ENCODE measurements at regions not wholly inside any gene's neighbourhood (a gene's known extent, or its start where the extent isn't known, plus 50 kb on each side); places are given as distances from the start of the nearest gene placed in this dataset.
A peak's percentile ranks its signal among the peaks of the same experiment; 100 is the strongest.

GRCh38 chr1:63042278-63042677 is 258.3 kb downstream of the ATG4C start:
- no peak for DNase-seq

- DNase-seq, result no peak
Measured at GRCh38 chr1:63046539-63046938, 262.6 kb downstream of the ATG4C start.

GRCh38 chr1:63049135-63049534 is 265.2 kb downstream of the ATG4C start:
- no peak for DNase-seq

GRCh38 chr1:63051356-63051755 is 267.4 kb downstream of the ATG4C start:
- DNase-seq, result no peak

- DNase-seq, result no peak
Measured at GRCh38 chr1:63051886-63052285, 268.0 kb downstream of the ATG4C start.

DNA sequence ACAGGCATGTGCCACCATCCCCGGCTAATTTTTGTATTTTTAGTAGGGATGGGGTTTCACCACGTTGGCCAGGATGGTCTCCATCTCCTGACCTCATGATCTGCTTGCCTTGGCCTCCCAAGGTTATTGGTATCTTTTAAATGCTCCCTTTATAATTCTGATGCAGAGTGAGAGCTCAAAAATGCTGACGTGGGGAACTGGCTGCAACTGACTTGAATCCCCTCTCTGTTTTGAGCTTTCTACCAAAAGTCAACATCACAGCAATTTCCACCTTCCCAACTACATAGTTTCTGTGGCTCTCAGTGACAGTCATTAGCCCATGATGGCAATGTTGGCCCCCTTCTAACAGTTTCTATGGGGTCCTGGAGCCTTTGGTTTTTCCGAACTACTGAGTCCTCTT is 268.2 kb upstream of the FOXD3 start:
- DNase-seq, result no peak

DNA sequence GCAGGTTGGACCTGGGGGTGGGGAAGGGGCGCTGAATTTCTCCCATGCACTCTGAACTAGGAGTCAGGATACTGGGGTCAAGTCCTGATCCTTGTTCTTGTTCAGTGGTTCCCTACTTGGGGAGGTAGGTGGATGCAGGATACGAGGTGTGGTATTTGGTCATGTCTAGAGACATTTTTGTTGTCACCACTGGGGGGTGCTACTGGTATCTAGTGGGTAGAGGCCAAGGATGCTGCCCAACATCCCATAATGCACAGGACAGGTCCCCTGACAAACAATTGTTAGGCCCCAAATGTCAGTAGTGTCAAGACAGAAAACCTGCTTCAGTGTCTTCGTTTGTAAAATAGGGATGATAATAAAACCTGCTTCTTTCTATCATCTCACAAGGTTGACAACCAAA is 259.0 kb upstream of the FOXD3 start:
- DNase-seq, result no peak

DNA sequence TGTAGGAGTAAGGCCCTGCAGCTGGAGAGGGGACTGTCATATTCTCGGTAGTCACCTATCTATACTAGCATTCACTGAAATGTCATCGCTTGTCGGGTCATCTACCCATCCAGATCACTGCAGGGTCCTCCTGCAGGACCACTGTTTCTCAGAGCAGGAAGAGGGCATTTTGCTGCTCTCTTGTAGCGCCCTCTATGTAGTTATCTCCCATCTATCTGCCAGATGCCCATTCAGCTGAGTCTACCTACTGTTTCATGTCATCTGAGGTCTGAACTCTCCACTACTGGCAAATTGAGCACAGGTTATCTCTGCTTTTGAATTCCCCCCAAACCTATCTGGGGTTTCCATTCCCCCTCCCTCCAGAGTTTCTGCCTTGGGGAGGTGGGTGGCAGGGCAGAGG is 258.2 kb upstream of the FOXD3 start:
- DNase-seq, result no peak

DNA sequence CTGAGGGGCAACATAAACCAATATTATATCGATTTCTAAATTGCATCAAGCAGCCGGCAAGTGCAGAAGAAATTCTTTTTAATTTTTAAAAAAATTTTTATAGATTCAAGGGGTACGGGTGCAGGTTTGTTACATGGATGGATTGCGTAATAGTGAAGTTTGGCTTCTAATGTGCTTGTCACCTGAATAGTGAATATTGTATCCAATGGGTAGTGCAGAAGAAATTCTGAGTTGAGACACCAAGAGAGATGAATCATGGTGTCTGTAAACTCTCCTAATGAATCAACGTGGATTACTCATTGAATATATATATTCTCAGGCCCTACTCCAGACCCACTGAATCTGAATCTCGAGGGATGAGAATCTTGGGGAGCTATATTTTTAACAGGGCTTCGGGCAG is 253.7 kb upstream of the FOXD3 start:
- no peak for DNase-seq

GRCh38 chr1:63069214-63069613 is 253.2 kb upstream of the FOXD3 start:
- no peak for DNase-seq

- peak; percentile 15 for DNase-seq
Measured at GRCh38 chr1:63073309-63074306, 248.8 kb upstream of the FOXD3 start.

DNA sequence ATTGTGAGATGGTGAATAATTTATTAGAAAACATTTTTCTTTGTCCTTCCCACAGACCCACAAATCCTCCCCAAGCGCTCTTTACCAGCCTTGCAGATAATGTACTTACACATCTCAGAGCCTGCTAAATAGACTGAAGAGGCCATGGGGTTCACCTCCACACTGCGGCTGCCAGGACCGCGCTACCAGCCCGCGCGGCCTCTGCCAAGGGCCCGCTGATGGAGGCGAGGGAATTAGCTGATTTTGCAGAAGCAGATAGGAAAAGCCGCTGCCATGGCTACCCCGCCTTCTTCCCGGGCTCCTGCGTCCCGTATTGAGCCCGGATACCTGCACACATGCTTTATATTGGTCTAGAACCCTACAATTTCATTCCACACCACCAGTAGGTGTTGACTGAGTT is 248.0 kb upstream of the FOXD3 start:
- no peak for DNase-seq

DNA sequence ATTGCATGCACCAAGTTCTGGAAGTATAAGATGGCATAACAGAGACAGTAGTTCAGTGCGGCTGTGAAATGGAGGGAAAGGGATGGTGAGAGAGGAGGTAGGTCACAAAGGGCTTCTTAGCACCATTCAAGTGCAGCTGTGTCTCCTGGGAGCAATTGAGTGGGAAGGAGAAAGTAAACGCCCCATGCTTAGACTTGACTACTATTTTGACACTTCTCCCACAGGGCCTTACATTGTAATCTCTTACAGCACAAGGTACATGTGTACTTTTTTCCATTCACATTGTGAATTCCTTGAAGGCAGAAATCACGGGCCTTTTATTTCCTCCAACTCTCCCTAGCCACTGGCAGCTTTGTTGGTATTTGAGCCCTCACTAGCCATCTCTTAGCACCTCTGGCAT is 239.6 kb upstream of the FOXD3 start:
- DNase-seq, result no peak

DNA sequence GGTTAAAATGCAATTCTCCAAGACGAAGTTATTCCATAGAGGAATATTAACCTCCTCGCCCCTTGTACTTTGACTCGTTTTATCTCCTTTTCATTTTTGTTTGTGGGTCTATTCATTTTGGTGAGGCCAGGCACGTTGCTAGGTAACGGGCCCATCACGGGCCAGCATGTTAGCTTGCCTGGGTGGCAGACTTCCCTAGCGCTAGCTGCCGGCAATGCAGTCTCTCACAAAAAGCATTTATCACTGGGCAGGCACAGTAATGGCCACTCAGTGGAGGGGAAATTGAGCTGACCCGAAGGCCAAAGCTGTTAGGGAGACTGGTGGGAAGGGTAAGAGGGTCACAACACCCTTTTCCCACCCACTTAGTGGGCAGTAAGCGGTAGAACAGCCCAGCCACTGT is 234.4 kb upstream of the FOXD3 start:
- DNase-seq, result no peak

DNA sequence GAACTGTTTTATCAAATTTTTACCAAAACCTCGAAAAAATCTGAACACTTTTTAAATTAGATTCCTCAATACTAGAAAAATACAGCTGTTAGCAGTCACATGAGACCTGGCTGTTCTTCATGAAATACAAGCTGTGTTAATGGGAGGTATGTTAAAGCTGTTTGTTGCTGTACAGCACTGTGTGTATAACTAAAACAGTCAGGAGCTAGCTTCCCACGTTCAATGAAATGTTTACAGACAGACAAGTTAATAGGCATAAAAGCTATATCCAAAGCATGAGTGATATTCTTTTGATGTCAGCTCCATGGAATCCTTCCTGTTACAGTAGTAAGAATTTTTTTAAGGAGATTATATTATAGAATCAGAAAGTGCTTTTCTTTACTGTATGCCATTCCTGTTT is 223.2 kb upstream of the FOXD3 start:
- no peak for DNase-seq

- no peak for DNase-seq
Measured at GRCh38 chr1:63101336-63101735, 221.0 kb upstream of the FOXD3 start.

GRCh38 chr1:63103682-63104081 is 218.7 kb upstream of the FOXD3 start:
- DNase-seq, result no peak

DNA sequence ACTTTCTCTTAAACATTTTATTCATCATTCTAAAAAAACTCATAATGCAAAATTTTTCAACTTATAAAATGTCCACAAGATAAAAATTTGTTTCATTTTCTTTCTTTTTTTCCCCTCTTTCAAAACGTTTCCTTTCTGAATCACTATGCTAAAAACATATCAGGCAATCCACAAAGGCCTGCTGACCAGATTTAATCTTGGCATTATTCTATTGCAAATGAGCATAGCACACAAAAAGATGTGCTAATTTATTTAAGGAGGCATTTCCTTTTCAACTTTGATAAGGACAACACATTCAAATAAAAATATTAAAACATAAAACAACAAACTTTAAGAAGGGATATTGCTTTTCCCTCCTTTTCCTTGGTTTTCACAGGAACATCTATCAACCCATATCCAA is 215.3 kb upstream of the FOXD3 start:
- DNase-seq, result no peak

GRCh38 chr1:63108206-63108605 is 214.2 kb upstream of the FOXD3 start:
- DNase-seq, result no peak

- no peak for DNase-seq
Measured at GRCh38 chr1:63112155-63112900, 210.0 kb upstream of the FOXD3 start.

DNA sequence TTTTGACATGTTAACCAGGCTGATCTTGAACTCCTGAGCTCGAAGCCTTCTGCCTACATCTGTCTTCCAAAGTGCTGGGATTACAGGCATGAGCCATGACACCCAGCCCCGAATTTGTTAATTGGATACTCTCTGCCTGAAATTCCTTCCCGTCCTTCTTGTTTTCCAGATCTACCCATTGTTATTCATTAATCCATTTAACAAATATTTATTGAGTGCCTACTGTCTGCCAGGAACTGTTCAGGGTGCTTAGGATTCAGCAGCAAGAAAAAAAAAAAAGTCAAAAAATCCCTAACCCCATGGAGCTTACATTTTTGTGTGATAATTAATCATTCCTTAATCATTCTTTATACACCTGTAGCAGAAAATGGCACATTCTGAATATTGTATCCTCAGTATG is 206.8 kb upstream of the FOXD3 start:
- DNase-seq, result no peak

DNA sequence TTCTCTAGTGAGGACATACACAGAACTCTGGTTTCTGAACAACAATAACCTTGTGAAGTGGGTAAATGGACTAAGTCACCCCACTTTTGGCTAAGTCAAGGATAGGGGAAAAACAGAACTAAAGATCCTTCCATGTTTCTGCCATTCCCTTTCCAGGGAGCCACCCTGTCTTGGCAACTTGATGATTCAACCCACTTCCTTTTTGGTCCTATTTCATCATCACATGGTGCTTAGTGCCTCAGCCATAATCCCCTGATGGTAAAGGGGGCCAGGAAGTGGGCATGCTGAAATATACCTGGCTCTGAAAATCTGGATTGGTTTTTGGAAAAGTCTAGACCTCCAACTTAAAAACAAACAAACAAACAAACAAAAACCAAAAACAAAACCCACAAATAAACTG is 206.4 kb upstream of the FOXD3 start:
- no peak for DNase-seq

DNA sequence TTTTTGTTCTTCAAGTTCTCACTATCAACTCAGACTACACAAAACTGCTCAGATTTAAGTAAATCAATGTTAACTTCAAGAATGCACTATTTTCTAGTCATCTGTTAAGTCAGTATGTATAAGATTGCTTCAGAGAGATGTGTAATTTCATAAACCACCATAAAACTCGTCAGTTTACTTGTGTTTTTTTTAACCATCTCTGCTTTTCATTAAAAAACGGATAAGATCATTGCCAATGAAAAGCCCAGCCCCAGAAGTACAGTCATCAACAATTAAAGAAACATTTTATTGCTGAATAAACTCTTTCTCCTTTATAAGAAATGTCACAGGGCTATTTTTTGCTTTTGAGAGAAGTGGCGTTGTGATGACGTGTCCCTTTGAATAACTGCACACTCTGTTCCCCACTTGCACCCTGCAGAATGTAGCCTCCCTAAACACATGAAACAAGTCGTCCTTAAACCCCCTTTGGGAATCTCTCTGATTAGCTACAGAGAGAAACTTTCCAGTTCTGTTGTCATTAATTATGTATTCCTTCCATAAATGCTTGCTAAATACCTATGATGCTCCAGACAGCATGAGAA is 202.7 kb upstream of the FOXD3 start:
- DNase-seq, result no peak

Data from muscle of arm (tissue), 1 donor.